ENCODE measurements at regions not wholly inside any gene's neighbourhood (a gene's known extent, or its start where the extent isn't known, plus 50 kb on each side); places are given as distances from the start of the nearest gene placed in this dataset.
A peak's percentile ranks its signal among the peaks of the same experiment; 100 is the strongest.

DNA sequence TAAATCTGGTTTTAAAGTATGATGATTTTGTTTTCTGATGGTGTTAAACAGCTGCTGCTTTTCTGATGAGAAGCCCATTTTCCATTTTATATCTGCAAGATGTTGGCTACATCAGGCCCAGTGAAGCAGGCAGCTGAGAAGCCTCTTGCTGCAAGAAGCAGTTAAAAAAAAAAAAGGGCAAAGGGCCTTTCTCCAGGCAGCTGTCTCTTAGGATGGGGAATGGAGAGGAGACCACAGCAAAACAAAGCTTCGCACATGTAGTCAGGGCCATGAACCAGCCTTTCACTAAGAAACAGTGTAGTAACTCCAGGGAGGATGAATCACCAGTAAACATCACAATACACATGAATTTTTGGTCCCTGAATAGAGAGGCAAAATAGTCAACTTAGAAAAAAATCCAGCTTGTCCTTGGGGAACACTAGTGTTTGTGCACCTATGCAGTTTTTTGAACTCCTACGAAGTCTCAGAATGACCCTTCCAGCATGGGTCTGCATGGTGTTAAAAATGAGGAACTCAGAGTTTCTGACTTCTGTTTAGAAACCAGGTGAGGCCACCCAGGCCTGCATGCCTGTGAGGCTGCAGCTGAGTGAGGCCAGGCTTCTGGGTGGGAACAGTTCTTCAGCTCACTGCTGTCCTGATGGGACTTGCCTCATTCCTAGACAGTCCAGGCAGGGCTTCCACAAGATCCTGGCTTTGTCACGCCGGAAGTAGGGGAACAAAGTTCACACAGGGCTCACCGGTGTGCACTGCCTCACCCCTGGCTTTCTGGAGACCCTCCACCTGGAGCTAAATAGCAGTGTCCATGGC is 518.7 kb downstream of the MCTP2 start:
- peak; percentile 34 for DNase-seq

DNA sequence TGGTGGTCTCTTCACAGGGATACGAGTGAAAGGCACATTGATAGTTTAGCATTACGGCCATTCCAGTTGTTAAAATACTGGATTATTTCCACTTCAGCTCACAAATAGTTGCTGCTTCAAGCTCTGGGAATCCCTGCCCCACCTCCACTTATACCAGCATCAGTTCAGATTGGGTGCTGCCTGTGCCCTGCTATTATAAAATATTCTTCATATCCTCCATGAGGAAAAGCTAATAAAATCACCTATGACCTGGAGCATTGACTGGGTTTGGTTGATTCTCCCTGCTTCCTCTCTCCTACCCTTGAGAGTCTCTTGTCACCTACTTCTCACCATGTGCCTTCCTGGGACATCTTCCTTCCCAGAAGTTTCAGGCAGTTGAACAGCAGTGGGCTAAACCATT is 529.0 kb downstream of the MCTP2 start:
- no peak for DNase-seq

DNA sequence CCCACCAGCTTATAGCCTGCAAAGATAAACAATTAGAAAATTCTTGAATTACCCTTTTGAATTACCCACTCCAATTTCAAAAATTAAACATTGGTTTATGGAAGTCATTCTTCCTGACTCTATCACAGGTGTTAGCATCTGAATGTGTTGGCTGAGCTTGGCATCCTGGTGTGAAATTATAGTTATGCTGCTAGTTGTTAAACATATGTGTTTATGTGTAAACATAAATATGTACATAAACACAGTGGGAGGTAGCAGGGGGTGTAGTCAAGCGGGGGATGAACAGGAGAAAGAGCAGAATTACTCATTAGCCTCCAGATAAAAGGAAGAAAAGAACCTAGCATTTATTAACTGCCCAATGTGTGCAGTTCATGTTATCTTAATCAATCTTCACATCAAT is 530.2 kb downstream of the MCTP2 start:
- no peak for DNase-seq

DNA sequence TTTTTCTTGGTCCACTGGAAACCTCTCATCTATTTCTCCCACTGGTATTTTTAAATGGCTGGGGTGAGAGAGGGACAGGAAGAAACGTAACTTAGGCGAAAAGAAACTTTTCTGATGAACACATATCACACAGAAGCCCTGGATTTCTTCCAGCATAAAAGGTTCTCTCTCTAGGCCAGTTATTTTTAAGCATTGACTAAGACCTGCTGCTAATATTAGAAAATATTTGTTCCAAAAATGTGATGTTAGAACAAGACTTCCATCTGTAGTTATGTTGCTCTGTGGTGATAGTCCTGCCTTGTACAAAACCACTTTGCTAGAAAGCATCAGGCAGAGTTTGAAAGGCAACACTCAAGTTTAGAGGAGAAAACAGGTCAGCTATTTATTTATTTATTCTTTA is 537.7 kb downstream of the MCTP2 start:
- DNase-seq = no peak

DNA sequence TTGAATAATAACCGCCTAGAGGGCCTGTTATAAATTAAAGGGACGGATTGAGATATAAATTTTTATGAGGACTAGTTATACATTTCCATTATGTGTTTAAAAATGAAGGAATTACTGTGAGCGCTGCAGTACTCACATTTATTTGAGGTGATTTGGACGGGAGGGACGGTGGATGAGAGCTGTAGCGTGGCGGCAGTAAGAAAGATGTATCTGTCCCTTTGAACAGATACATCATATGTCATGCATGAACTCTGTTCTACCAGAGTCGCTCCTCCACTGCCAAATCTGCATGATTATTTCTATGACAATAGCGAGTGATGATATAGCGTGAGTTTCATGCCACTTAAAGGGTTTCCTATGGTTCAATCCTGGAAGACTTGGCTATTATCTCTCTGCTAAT is 538.8 kb downstream of the MCTP2 start:
- DNase-seq = no peak

DNA sequence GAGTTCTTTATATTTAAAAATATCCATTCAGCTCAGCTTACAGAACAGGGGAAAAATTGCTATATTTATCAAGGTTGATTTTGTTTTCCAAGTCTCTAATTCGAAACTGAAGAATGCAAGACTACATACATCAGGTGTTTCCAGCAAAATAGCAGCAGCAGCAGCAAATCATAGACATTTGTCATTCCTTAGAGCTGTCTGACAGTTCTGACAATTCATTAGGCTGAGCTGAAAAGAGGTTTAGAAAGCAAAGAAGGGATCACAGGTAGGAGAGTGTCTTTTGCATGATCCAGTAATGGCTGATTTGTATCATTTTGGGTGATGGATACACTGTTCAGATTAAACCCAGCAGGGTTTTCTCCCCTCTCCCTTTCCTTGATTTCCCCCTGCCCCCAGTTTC is 545.7 kb downstream of the MCTP2 start:
- no peak for DNase-seq

DNA sequence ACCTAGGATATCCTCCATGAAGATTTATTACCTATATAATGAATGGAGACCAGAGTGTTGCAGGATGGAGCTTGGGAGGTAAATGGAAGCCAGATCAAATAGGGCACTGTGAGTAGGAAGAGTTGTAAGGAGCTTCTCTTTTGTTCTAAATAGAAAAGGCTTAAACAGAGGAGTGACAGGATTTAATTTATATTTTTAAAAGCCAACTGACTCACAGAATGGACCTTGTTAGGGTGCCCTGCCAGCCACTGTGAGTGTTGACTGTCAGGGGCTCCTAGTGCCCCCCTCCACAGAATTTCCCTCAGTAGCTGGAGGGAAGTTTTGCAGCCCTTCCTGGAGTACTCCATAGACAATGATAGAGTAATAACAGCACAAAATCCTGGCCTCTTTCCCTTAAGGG is 547.5 kb downstream of the MCTP2 start:
- DNase-seq = no peak

DNA sequence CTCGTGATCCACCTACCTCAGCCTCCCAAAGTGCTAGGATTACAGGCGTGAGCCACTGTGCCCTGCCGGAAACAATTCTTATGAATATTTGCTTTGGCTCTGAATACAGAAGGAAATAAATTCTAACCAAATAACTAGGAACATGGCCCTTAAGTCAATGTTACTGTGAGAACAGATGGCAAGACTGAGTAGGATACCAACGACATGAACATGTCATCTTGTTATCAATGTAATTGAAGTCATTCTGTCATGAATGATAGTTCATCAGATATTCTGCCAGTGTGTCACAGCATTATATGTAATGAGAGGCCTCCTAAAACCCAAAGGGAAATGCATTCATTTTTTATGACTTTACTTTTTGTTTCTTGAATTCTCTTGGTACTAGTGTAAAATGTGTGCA is 548.8 kb downstream of the MCTP2 start:
- no peak for DNase-seq

DNA sequence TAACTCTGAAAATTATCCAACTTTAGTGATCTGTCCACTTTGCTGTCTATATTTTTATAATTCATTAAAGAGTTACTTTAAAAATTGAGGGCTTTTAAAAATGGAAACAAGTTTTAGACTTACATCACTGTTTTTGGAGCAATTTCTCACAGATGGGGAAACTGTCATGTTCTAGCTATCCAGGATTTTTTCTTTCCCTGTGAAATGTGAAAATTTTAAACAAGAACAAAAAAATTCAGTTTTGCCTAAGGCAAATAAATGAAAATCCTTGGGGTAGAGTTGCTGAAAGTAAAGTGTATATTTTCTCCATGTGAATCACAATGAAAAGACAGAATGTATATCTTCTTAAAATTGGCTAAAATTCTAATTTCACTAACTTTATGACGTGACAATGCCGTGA is 553.7 kb downstream of the MCTP2 start:
- DNase-seq = no peak

DNA sequence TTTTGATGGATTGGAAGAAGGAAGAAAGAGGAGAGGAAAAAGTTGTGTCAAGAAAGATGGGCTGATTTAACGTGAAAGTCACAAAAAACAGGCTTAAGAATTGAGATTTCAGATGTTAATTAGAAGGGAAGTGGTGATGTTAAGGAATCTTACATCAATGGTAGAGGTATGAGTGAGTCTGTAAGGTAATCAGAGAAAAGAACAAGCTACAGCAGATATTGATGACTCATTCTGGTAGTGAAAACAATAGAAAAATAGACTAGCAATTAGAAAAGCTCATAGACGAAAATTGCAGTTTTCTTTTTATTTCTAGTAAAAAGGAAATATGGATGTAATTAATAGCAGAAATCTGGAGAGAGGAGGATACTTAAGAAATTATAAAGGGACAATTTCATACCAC is 559.6 kb downstream of the MCTP2 start:
- no peak for DNase-seq

DNA sequence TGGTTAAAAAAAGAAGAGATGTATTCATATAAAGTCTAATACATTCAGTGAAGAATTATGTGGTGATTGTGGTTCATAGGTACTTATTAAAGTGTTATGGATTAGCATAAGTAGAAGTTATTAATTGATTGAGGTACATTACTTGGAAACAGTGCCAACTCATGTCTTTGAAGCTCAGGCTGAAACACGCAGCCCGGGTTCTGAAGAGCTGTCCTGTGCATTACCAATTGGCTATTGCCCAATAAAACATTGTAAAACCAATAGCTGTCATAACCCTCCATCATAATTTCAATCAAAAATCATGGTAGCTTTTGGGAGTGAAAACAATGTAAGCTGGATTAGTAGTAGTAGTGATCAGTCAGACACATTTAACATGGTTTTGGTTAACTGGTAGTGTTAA is 560.1 kb downstream of the MCTP2 start:
- no peak for DNase-seq

DNA sequence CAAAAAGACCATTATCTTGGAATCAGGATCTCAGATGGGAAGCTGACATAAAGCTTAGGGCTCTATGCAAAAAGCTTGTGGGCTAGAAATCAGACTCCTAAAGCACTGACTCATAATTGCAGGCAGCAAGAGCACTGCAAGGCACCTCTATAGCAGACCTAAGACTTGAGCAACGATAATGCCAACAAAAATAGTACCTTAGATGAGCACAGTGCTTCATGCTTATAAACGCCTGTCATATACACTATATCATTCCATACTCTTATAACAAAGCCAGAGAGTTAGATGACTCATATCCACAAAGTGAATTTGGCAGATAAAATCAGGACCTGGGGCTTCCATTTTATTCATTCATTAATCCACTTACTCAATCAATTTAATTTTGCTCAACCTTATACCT is 560.8 kb downstream of the MCTP2 start:
- DNase-seq = no peak

DNA sequence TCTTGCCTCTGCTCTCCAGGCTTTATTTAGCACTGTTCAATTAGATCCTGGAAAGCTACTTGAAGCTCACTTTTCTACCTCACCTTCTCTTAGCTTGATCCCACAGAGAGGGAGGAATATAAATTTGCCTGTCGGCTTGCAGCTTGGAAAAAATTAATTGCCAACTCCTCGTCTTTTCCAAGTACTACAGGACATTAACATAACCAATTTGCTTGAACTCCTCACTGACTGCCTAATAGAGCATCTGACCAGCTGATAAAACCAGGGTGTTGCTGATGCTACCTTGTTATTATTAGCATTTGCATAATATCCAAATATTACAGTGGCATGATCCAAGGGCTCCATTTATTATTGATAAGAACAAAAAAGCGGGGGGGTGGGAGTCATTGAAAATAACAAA is 561.8 kb downstream of the MCTP2 start:
- no peak for DNase-seq

DNA sequence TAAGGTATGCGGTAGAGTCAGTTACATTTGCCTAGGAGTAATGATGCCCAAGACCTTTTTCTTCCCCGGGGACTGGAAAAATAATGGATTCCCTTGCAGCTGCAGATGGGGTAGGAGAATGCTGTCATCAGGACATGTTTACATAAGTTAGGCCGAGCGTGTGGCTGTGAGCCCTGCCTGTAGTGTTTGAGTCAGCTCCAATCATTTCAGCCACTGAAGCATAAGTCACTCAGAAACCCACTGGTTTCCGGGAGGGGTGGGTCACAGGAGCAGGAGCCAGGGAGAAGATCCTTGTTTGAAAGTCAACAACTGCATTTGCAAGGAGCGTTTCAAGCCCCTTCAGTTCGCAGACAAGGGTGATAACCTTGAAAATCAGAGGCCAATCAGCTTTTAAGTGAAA is 562.3 kb downstream of the MCTP2 start:
- DNase-seq = no peak

DNA sequence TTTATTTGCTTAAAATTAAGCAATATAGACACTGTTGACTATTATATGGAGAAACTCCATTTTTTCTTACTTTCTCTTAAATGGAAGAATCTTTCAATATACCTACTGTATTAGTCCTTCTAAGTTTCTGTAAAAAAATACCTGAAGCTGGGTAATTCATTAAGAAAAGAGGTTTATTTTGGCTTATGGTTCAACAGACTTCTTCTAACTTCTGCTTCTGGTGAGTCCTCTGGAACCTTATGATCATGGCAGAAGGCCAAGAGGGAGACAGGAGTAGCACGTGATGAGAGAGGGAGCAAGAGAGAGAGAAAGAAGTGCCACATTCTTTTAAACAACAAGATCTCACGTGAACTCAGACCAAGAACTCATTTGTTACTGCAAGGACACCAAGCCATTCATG is 573.3 kb downstream of the MCTP2 start:
- no peak for DNase-seq

DNA sequence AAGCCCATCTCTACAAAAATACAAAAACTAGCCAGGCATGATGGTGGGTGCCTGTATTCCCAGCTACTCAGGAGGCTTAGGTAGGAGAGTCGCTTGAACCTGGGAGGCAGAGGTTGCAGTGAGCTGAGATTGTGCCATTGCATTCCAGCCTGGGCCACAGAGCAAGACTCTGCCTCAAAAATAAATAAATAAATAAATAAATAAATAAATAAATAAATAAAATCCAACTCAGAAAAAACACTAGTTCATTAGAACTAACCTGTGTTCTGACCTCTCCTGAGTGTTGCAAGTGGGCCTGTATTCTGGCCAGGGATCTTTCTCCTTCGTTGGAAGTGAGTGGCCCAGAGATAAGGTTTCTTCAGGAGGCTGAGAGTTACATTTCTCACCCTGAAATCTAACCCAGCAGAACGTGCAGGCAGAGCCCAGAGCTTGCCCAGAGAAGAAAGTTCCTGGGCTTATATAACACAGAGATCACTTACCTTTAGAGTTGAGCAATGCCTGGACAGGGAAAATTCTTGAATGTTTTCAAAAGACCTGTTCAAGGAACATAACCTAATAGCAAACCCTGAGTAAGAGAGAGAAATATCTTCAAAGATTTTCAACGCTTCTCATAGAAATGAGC is 583.9 kb downstream of the MCTP2 start:
- no peak for DNase-seq

DNA sequence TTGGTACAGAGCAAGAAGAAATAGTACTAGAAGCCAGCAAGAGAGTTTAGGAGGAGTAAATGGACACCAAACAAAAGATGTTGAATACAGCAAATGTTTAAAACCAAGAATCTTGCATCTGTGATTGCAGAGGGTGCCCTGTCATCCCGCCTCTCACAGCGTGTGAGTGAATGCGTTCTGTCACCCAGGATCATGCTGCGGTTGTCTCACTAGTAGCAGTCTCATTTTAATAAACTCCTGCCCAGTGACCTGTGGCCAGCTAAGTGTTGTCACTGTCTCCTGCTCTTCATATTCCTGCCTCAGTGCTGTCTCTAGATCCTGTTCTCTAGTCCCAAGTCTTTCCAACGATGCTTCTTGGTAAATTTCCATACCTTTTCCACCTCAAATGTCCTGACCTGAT is 584.6 kb downstream of the MCTP2 start:
- no peak for DNase-seq

DNA sequence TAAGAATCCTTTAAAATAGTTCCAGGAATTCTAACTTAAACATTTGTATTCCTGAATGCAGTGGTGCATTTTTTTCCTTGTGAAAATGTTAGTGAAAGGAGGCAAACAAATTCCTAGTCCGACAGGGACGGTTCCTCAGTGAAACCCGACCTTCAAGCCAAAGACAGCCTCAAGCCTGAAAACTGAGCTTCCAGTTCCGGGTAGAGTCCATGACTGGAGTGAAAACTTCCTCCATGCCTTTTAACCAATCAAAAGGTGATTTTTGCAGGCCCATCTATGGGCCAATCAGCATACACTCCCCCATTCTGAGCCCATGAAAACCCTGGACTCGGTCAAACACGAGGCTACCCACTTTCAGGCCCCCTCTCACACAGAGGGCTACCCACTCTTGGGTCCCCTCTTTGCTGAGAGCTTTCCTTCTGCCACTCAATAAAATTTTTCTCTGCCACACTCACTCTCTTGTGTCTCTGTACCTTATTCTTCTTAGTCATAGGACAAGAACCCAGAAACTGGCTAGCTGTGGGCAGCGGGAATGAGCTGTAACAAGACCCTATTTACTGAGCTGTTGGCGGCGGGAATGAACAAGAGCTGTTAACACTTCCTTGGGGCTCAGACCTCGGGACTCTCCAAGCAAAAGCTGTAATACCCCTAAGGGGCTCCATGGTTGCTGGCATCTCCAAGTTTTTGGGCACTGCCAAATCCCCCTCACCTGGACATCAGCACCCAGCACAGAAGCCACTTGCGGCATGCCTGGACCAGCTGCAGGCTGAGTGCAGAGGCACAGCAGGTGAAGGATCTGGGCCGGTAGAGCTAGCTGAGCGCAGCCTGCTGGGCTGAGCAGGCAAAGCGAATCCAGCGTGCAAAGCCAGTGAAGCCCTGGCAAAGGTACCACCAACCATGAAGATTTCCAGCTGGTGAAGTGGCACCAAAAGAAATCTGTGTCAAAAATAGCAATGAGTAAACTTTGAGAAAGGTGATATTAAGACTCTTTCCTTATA is 598.8 kb downstream of the MCTP2 start:
- DNase-seq = no peak

DNA sequence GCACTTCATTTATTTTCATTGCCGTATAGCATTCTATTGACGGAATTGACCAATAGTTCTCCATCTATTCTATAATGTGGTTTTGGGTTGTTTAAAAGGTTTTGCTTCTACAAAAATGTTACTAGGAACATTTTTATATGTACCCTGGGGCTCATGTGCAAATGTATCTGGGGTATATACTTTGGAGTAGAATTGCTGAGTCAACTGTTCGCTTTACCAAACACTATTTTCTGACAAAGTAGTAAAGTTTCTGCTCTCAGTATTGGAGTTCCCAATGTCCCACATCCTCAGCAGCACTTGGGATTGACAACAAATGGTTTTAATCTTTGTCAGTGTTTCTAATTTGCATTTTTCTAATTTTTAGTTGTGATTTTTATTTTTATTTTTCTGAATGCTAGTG is 602.6 kb downstream of the MCTP2 start:
- no peak for DNase-seq

DNA sequence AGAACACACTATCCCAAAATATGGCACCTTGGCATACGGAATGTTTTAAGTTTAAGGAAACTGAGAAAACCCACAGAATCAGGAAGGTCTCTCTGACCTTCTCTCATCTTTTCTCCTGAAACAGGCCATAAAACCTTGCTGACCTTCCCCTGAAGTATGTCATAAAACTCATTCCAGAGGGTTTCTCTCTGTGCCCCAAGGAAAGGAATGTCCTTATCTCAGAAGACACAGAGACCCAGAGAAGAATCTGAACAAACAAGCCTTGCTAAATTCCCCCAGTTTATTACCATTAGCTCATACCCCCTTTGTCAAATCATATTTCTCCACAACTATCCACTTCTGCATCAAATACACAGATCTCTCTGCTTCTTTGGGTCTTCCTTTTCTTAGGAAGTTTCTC is 603.1 kb downstream of the MCTP2 start:
- no peak for DNase-seq

DNA sequence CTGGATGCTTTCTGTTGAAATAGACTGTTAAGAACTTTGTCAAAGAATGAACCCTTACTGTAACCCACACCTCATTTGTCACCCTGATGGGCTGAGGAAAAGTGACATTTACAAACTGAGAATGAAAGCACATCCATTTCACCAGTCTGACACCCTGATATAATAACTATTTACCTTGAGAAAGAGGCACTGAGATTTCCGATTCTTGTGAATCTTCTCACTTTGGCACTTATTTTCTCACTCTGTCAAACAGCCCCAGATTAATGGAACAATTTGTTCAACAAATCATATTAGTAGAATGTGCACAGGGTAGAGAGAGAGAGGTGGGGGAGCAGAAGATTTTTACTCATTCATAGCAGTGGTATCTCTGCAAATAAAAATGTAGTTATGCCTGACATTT is 606.9 kb downstream of the MCTP2 start:
- no peak for DNase-seq

All from muscle of arm (tissue), 1 donor.